HepG2 (cell line): ENCODE measurements at regions not wholly inside any gene's neighbourhood (a gene's known extent, or its start where the extent isn't known, plus 50 kb on each side); places are given as distances from the start of the nearest gene placed in this dataset.

Experiments used
- ATAC-seq: fragments of 200-7000 bp; cut with Tn5 transposase; 3 replicates; pipeline ENCODE4 v1.9.1; 2020; ENCODE audit warnings: mild to moderate bottlenecking, moderate library complexity
- BruUV-seq: library from RNA; stranded (reverse); fragments of 400-500 nt; replicated peaks from 2 replicates; lab custom pipeline; 2021; lab: Mats Ljungman, UMichigan
- CTCF ChIA-PET: fragments of 300-600 bp; formaldehyde crosslinking; extraction: SDS; loops from one replicate; lab custom pipeline; 2021; ENCODE audit warnings: low total read pairs, inconsistent platforms, low intra/inter-chr PET ratio; lab: Yijun Ruan, JAX
- POLR2A ChIA-PET: fragments of 350-600 bp; sonication (Branson Sonifier 250); formaldehyde crosslinking; loops from one replicate; lab custom pipeline; 2020; ENCODE audit warnings: antibody characterized with exemption, inconsistent platforms; lab: Yijun Ruan, JAX
- DNase-seq: peaks from one replicate; pipeline ENCODE4 v3.0.0-alpha.2; 2015; ENCODE audit warnings: low spot score
- FAIRE-seq: peaks from 3 replicates; lab custom pipeline; 2011; peaks lifted over from hg19 to GRCh38; lab: Jason Lieb, UNC
- H2AFZ ChIP-seq: one replicate; pipeline ENCODE4 v1.6.1; 2011; ENCODE audit warnings: low read length, inconsistent platforms
- H3K27ac ChIP-seq: fragments of 300-600 bp; 3 replicates; pipeline ENCODE4 v1.8.0; 2011; ENCODE audit warnings: mixed run types, mild to moderate bottlenecking, mixed read lengths, low read length, inconsistent platforms; ENCODE audit not compliant: insufficient read depth; ENCODE audit errors: extremely low read length
- H3K27me3 ChIP-seq, 2 experiments: fragments of 200-600 bp in 1 of 2; 2 replicates in 1 of 2; 3 replicates in 1 of 2; pipeline versions ENCODE4 v1.6.0 to v1.8.0; 2011; ENCODE audit warnings: low read length in 2 of 2, mild to moderate bottlenecking in 2 of 2, moderate library complexity in 2 of 2, inconsistent platforms in 1 of 2; ENCODE audit not compliant: insufficient read depth in 2 of 2, control insufficient read depth in 1 of 2
- H3K36me3 ChIP-seq, 2 experiments: fragments of 200-600 bp in 1 of 2; replicated peaks in 1 of 2; 2 replicates in 1 of 2; 3 replicates in 1 of 2; pipeline versions ENCODE4 v1.5.1 to v1.8.0; 2011; ENCODE audit warnings: low read length in 2 of 2, inconsistent platforms in 1 of 2; ENCODE audit not compliant: insufficient read depth in 2 of 2, control insufficient read depth in 1 of 2
- H3K4me1 ChIP-seq: 2 replicates; pipeline ENCODE4 v1.5.1; 2012; ENCODE audit warnings: low read length, inconsistent platforms; ENCODE audit not compliant: insufficient read depth
- H3K4me2 ChIP-seq: 2 replicates; pipeline ENCODE4 v1.6.0; 2011; ENCODE audit warnings: low read depth, low read length, inconsistent platforms
- H3K4me3 ChIP-seq, 3 experiments: fragments of 200-600 bp in 1 of 3; sonication (generic), shearing (Covaris generic) in 1 of 3; replicated peaks in 1 of 3; 2 replicates each; pipeline ENCODE4 v1.5.1; 2011 to 2016; ENCODE audit warnings: low read length in 3 of 3, inconsistent platforms in 2 of 3, low read depth in 2 of 3, mild to moderate bottlenecking in 2 of 3, control low read depth in 1 of 3, mixed read lengths in 1 of 3; ENCODE audit not compliant: insufficient read depth in 1 of 3
- H3K79me2 ChIP-seq: one replicate; pipeline ENCODE4 v1.6.1; 2011; ENCODE audit warnings: low read length, inconsistent platforms; ENCODE audit not compliant: insufficient read depth
- H3K9ac ChIP-seq: 2 replicates; pipeline ENCODE4 v1.6.0; 2011; ENCODE audit warnings: mild to moderate bottlenecking, low read depth, low read length, inconsistent platforms; ENCODE audit not compliant: insufficient read depth
- H3K9me3 ChIP-seq: 2 replicates; pipeline ENCODE4 v1.5.1; 2012; ENCODE audit warnings: mild to moderate bottlenecking, low read length
- H4K20me1 ChIP-seq: 2 replicates; pipeline ENCODE4 v1.6.0; 2011; ENCODE audit warnings: inconsistent platforms, mild to moderate bottlenecking, low read length, moderate library complexity; ENCODE audit not compliant: insufficient read depth
- CBX5 ChIP-seq: sonication (generic); formaldehyde crosslinking; IDR thresholded peaks from 2 replicates; pipeline ENCODE4 v1.4.0; 2020; ENCODE audit warnings: missing genetic modification reagents, borderline replicate concordance
- NFE2L2 ChIP-seq: fragments of 150-350 bp; IDR thresholded peaks from 2 replicates; pipeline ENCODE4 v1.6.1; 2014; ENCODE audit warnings: low read length
- NPAS2 ChIP-seq: sonication (generic); formaldehyde crosslinking; IDR thresholded peaks from 2 replicates; pipeline ENCODE4 v1.8.0; 2022; ENCODE audit warnings: mild to moderate bottlenecking, missing genetic modification reagents, borderline replicate concordance
- PPARG ChIP-seq: conservative IDR thresholded peaks from 2 replicates; pipeline ENCODE4 v1.6.1; 2016; ENCODE audit warnings: missing biosample characterization, missing genetic modification reagents
- SIN3A ChIP-seq: IDR thresholded peaks from 2 replicates; pipeline ENCODE4 v1.6.1; 2011; ENCODE audit warnings: low read depth, mild to moderate bottlenecking, control low read depth, low read length, borderline replicate concordance
- SKI ChIP-seq: fragments of 450-650 bp; IDR thresholded peaks from one replicate; pipeline ENCODE4 v1.6.1; 2018; ENCODE audit warnings: mild to moderate bottlenecking; ENCODE audit not compliant: partially characterized antibody
- SNAPC2 ChIP-seq: sonication (generic); formaldehyde crosslinking; IDR thresholded peaks from 2 replicates; pipeline ENCODE4 v1.8.1; 2022; ENCODE audit warnings: mild to moderate bottlenecking, missing genetic modification reagents
- TMF1 ChIP-seq: sonication (generic); formaldehyde crosslinking; IDR thresholded peaks from 2 replicates; pipeline ENCODE4 v1.8.1; 2022; ENCODE audit warnings: low read depth, missing genetic modification reagents
- TOE1 ChIP-seq: sonication (generic); formaldehyde crosslinking; IDR thresholded peaks from 2 replicates; pipeline ENCODE4 v1.4.0; 2020; ENCODE audit warnings: mild to moderate bottlenecking, missing genetic modification reagents
- ZNF382 ChIP-seq: sonication (generic); formaldehyde crosslinking; IDR thresholded peaks from 2 replicates; pipeline ENCODE4 v1.5.0; 2020; ENCODE audit warnings: missing genetic modification reagents, mild to moderate bottlenecking, borderline replicate concordance
- ZNF484 ChIP-seq: sonication (generic); formaldehyde crosslinking; IDR thresholded peaks from 2 replicates; pipeline ENCODE4 v1.5.1; 2020; ENCODE audit warnings: mild to moderate bottlenecking, low read depth, missing genetic modification reagents, borderline replicate concordance
- ZNF879 ChIP-seq: sonication (generic); formaldehyde crosslinking; IDR thresholded peaks from 2 replicates; pipeline ENCODE4 v1.8.1; 2023; ENCODE audit warnings: missing genetic modification reagents
- ZSCAN9 ChIP-seq: IDR thresholded peaks from 2 replicates; pipeline ENCODE4 v1.6.1; 2016; ENCODE audit warnings: borderline replicate concordance
- WGBS: methylation state at CpG from one replicate; pipeline ENCODE4 v1.1.6; 2017; ENCODE audit warnings: low lambda C conversion rate; 5-methylcytosine and 5-hydroxymethylcytosine counted together
- in situ Hi-C: cut with HindIII; loops from 2 replicates; pipeline ENCODE4 v1.10.0; 2017; ENCODE audit warnings: low pct_unique_long_range_greater_than_20kb; ENCODE audit not compliant: extremely low pct_ligation_motif_present
- intact Hi-C: fragments of 100-400 bp; cut with micrococcal nuclease; formaldehyde crosslinking; loops from one replicate; pipeline ENCODE4 v1.10.0; 2022; ENCODE audit not compliant: unreplicated experiment

GRCh38 chr7:23963461-23964165, 253.6 kb downstream of the STK31 start:
- Histone ChIP-seq H3K79me2 (no peaks in the 10 kb centered on the region), H3K4me3 (no peak overlapping the region), H3K9me3 (no peaks in the 10 kb centered on the region), H3K9ac (no peak overlapping the region), H3K4me1 (no peaks in the 10 kb centered on the region), H2AFZ (no peak overlapping the region), H3K27ac (no peak overlapping the region), H3K27me3 (no peaks in the 10 kb centered on the region), H3K36me3 (no peaks in the 10 kb centered on the region), H3K4me2 (no peak overlapping the region), H4K20me1 (no peaks in the 10 kb centered on the region)
- ChIA-PET POLR2A (no interaction called here), CTCF (no interaction called here)
- intact Hi-C loops: no loop called here
- ATAC-seq (no peak), FAIRE-seq (no peak), DNase-seq (no peak)
- WGBS: 27% methylated on average over 7 of the region's 8 CpGs
- BruUV-seq: no TSS peak
- no peak for TF ChIP-seq SNAPC2 (CRISPR knock-in tag)
- no peak for TF ChIP-seq TOE1 (CRISPR knock-in tag)
- TF ChIP-seq ZNF382 (CRISPR knock-in tag): no peak
- no peak for TF ChIP-seq SIN3A
- TF ChIP-seq NFE2L2: no peak
- TF ChIP-seq TMF1: no peak
- no peak for TF ChIP-seq CBX5 (CRISPR knock-in tag)
- TF ChIP-seq SKI: no peak
- no peak for TF ChIP-seq ZNF879 (CRISPR knock-in tag)
- TF ChIP-seq ZSCAN9 (CRISPR knock-in tag): no peak
- no peak for TF ChIP-seq NPAS2 (CRISPR knock-in tag)
- TF ChIP-seq PPARG: no peak
- TF ChIP-seq ZNF484 (CRISPR knock-in tag): no peak
- in situ Hi-C loops: no loop called here
